DND-41 (cell line): ENCODE measurements at regions not wholly inside any gene's neighbourhood (a gene's known extent, or its start where the extent isn't known, plus 50 kb on each side); places are given as distances from the start of the nearest gene placed in this dataset.

Experiments used
- ATAC-seq: fragments of 200-7000 bp; cut with Tn5 transposase; 3 replicates; pipeline ENCODE4 v1.9.1; 2021; ENCODE audit warnings: low read depth; ENCODE audit not compliant: insufficient read depth
- DNase-seq: peaks from one replicate; pipeline ENCODE4 v3.0.0-alpha.2; 2020
- H2AFZ ChIP-seq: 2 replicates; pipeline ENCODE4 v1.6.0; 2012; ENCODE audit warnings: low read depth, low read length
- H3K27ac ChIP-seq: 2 replicates; pipeline ENCODE4 v1.5.1; 2012; ENCODE audit warnings: low read length, inconsistent platforms
- H3K27me3 ChIP-seq: fragments of 200-600 bp; sonication (generic); 2 replicates; pipeline ENCODE4 v1.6.0; 2012; ENCODE audit warnings: low read length, mild to moderate bottlenecking, inconsistent platforms; ENCODE audit not compliant: insufficient read depth, poor library complexity
- H3K36me3 ChIP-seq: 2 replicates; pipeline ENCODE4 v1.5.1; 2012; ENCODE audit warnings: low read length, inconsistent platforms; ENCODE audit not compliant: insufficient read depth
- H3K4me1 ChIP-seq: 2 replicates; pipeline ENCODE4 v1.5.1; 2012; ENCODE audit warnings: mild to moderate bottlenecking, low read length; ENCODE audit not compliant: insufficient read depth
- H3K4me2 ChIP-seq: 2 replicates; pipeline ENCODE4 v1.6.0; 2012; ENCODE audit warnings: mild to moderate bottlenecking, moderate library complexity, low read length, inconsistent platforms; ENCODE audit not compliant: insufficient read depth
- H3K4me3 ChIP-seq, 2 experiments: fragments of 200-600 bp in 1 of 2; shearing (Covaris generic) in 1 of 2; 2 replicates each; pipeline ENCODE4 v1.5.1; 2012 to 2016; ENCODE audit warnings: inconsistent platforms in 2 of 2, low read length in 2 of 2, mild to moderate bottlenecking in 2 of 2, low read depth in 1 of 2, moderate library complexity in 1 of 2
- H3K79me2 ChIP-seq: 2 replicates; pipeline ENCODE4 v1.6.0; 2012; ENCODE audit warnings: low read length, inconsistent platforms; ENCODE audit not compliant: insufficient read depth
- H3K9ac ChIP-seq: 2 replicates; pipeline ENCODE4 v1.6.0; 2012; ENCODE audit warnings: low read depth, mild to moderate bottlenecking, inconsistent platforms, low read length, moderate library complexity
- H3K9me3 ChIP-seq: 2 replicates; pipeline ENCODE4 v1.5.1; 2012; ENCODE audit warnings: low read length, moderate library complexity, mild to moderate bottlenecking, inconsistent platforms; ENCODE audit not compliant: insufficient read depth, severe bottlenecking
- H4K20me1 ChIP-seq: 2 replicates; pipeline ENCODE4 v1.6.0; 2012; ENCODE audit warnings: low read length; ENCODE audit not compliant: insufficient read depth
- CTCF ChIP-seq: IDR thresholded peaks from 2 replicates; pipeline ENCODE4 v1.5.1; 2012; ENCODE audit warnings: borderline replicate concordance, low read length, moderate library complexity, mild to moderate bottlenecking; ENCODE audit not compliant: poor library complexity, severe bottlenecking; ENCODE audit errors: extremely low read depth
- EZH2 ChIP-seq: IDR thresholded peaks from 3 replicates; pipeline ENCODE4 v1.6.1; 2012; ENCODE audit warnings: borderline replicate concordance, low read depth, mild to moderate bottlenecking, moderate library complexity, low read length, inconsistent platforms; ENCODE audit not compliant: severe bottlenecking

- ATAC-seq, result no peak; the same call in 1 of the 3 replicates
- Histone ChIP-seq H3K4me1 (no peaks in the 10 kb centered on the region), H3K9ac (no peak overlapping the region), H3K79me2 (no peaks in the 10 kb centered on the region), H3K27me3 (no peaks in the 10 kb centered on the region), H4K20me1 (no peaks in the 10 kb centered on the region), H3K9me3 (peaks cover 2% of the 10 kb centered on the region), H3K4me3 (no peak overlapping the region), H3K27ac (no peak overlapping the region), H2AFZ (no peak overlapping the region), H3K36me3 (no peaks in the 10 kb centered on the region), H3K4me2 (no peak overlapping the region)
- TF ChIP-seq CTCF, result no peak
- TF ChIP-seq EZH2, result no peak
- DNase-seq, result no peak
Measured at GRCh38 chr9:80699511-80699998, 989.8 kb downstream of the TLE1 start.

- no peak overlapping the region for H3K27ac ChIP-seq
- peaks cover 2% of the 10 kb centered on the region for H3K9me3 ChIP-seq
- ATAC-seq, result no peak
- H4K20me1 ChIP-seq, result no peaks in the 10 kb centered on the region
- H3K4me3 ChIP-seq, result no peak overlapping the region
- DNase-seq, result no peak
- TF ChIP-seq CTCF (no peak), EZH2 (no peak)
- no peaks in the 10 kb centered on the region for H3K36me3 ChIP-seq
- no peaks in the 10 kb centered on the region for H3K4me1 ChIP-seq
- no peak overlapping the region for H2AFZ ChIP-seq
- no peaks in the 10 kb centered on the region for H3K79me2 ChIP-seq
- no peaks in the 10 kb centered on the region for H3K27me3 ChIP-seq
- no peak overlapping the region for H3K4me2 ChIP-seq
- H3K9ac ChIP-seq, result no peak overlapping the region
Measured at GRCh38 chr9:80698725-80699410, 990.5 kb downstream of the TLE1 start.

- no peak for DNase-seq
- Histone ChIP-seq H3K4me1 (no peaks in the 10 kb centered on the region), H3K9ac (no peak overlapping the region), H3K27ac (no peak overlapping the region), H3K36me3 (no peaks in the 10 kb centered on the region), H3K27me3 (no peaks in the 10 kb centered on the region), H3K4me2 (no peak overlapping the region), H4K20me1 (no peaks in the 10 kb centered on the region), H3K4me3 (no peak overlapping the region), H2AFZ (no peak overlapping the region), H3K79me2 (no peaks in the 10 kb centered on the region), H3K9me3 (peaks cover 7% of the 10 kb centered on the region)
- no peak for ATAC-seq
- TF ChIP-seq CTCF (no peak), EZH2 (no peak)
Measured at GRCh38 chr9:80692751-80693150, 996.6 kb downstream of the TLE1 start.

DNA sequence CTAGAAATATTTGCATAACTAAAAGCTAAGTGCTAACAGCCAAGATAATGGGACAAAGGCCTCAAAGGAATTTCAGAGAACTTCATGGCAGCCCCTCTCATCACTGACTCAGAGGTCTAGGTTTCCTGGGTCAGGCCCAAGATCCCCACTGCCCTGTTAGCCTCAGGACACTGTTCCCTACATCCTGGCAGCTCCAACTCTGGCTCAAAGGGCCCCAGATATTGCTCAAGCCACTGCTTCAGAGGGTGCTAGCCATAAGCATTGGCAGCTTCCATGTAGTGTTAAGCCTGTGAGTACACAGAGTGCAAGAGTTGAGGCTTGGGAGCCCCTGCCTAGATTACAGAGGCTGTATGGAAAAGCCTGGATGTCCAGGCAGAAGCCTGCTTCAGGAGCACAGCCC is 998.1 kb downstream of the TLE1 start:
- no peaks in the 10 kb centered on the region for H3K4me1 ChIP-seq
- H3K79me2 ChIP-seq, result no peaks in the 10 kb centered on the region
- no peak overlapping the region for H3K27ac ChIP-seq
- no peak for TF ChIP-seq EZH2
- no peak for TF ChIP-seq CTCF
- H4K20me1 ChIP-seq, result no peaks in the 10 kb centered on the region
- no peaks in the 10 kb centered on the region for H3K36me3 ChIP-seq
- peaks cover 7% of the 10 kb centered on the region for H3K9me3 ChIP-seq
- no peak overlapping the region for H2AFZ ChIP-seq
- no peak for ATAC-seq
- no peak for DNase-seq
- H3K4me2 ChIP-seq, result no peak overlapping the region
- H3K4me3 ChIP-seq, result no peak overlapping the region
- H3K27me3 ChIP-seq, result no peaks in the 10 kb centered on the region
- no peak overlapping the region for H3K9ac ChIP-seq
